DOHH2 (cell line): ENCODE measurements at regions not wholly inside any gene's neighbourhood (a gene's known extent, or its start where the extent isn't known, plus 50 kb on each side); places are given as distances from the start of the nearest gene placed in this dataset.

Experiments
- H3F3A ChIP-seq: fragments of 200-600 bp; sonication (generic), shearing (Covaris generic); 2 replicates; pipeline ENCODE4 v1.6.0; 2016; ENCODE audit warnings: antibody characterized with exemption, mild to moderate bottlenecking; ENCODE audit not compliant: control insufficient read depth, insufficient read depth
- H3K27ac ChIP-seq: fragments of 200-600 bp; sonication (generic); 2 replicates; pipeline ENCODE4 v1.5.1; 2014; ENCODE audit warnings: low read depth, mild to moderate bottlenecking, low read length, moderate library complexity
- H3K27me3 ChIP-seq: fragments of 200-600 bp; sonication (generic); 2 replicates; pipeline ENCODE4 v1.6.1; 2014; ENCODE audit warnings: mild to moderate bottlenecking, low read length, mixed read lengths; ENCODE audit not compliant: control insufficient read depth
- H3K36me3 ChIP-seq: fragments of 200-600 bp; sonication (generic); 2 replicates; pipeline ENCODE4 v1.6.1; 2014; ENCODE audit warnings: mild to moderate bottlenecking, low read length, moderate library complexity, mixed read lengths; ENCODE audit not compliant: control insufficient read depth
- H3K4me1 ChIP-seq: fragments of 200-600 bp; sonication (generic); 2 replicates; pipeline ENCODE4 v1.6.1; 2014; ENCODE audit warnings: mild to moderate bottlenecking, low read length, mixed read lengths; ENCODE audit not compliant: control insufficient read depth
- H3K4me2 ChIP-seq: fragments of 200-600 bp; sonication (generic); 2 replicates; pipeline ENCODE4 v1.6.0; 2014; ENCODE audit warnings: mild to moderate bottlenecking, low read length, moderate library complexity
- H3K4me3 ChIP-seq: fragments of 200-600 bp; sonication (generic); 2 replicates; pipeline ENCODE4 v1.5.1; 2014; ENCODE audit warnings: mild to moderate bottlenecking, low read length, mixed read lengths
- H3K79me2 ChIP-seq: fragments of 200-600 bp; sonication (generic); 2 replicates; pipeline ENCODE4 v1.6.1; 2014; ENCODE audit warnings: mild to moderate bottlenecking, low read length, mixed read lengths; ENCODE audit not compliant: control insufficient read depth
- H3K9me2 ChIP-seq: fragments of 200-600 bp; sonication (generic); replicated peaks from 2 replicates; pipeline ENCODE4 v1.6.1; 2014; ENCODE audit warnings: mild to moderate bottlenecking, low read length, mixed read lengths; ENCODE audit not compliant: control insufficient read depth
- H3K9me3 ChIP-seq: fragments of 200-600 bp; sonication (generic); 2 replicates; pipeline ENCODE4 v1.6.1; 2014; ENCODE audit warnings: antibody characterized with exemption, low read length, mixed read lengths; ENCODE audit not compliant: control insufficient read depth, insufficient read depth
- H4K20me1 ChIP-seq: fragments of 200-600 bp; sonication (generic); 2 replicates; pipeline ENCODE4 v1.6.0; 2014; ENCODE audit warnings: low read depth, mild to moderate bottlenecking, antibody characterized with exemption, low read length, moderate library complexity; ENCODE audit not compliant: control insufficient read depth, insufficient read depth
- EZH2phosphoT487 ChIP-seq: fragments of 200-600 bp; sonication (generic); IDR thresholded peaks from 2 replicates; pipeline ENCODE4 v1.6.1; 2017; ENCODE audit warnings: borderline replicate concordance, mild to moderate bottlenecking, antibody characterized with exemption, low read length, moderate library complexity, mixed read lengths
- TF ChIP-seq, protein P1 (sequence below): fragments of 200-600 bp; sonication (generic); IDR thresholded peaks from one replicate; pipeline ENCODE4 v1.5.1; 2014; ENCODE audit warnings: antibody characterized with exemption, mild to moderate bottlenecking, low read depth, low read length; ENCODE audit not compliant: poor library complexity, severe bottlenecking

DNA sequence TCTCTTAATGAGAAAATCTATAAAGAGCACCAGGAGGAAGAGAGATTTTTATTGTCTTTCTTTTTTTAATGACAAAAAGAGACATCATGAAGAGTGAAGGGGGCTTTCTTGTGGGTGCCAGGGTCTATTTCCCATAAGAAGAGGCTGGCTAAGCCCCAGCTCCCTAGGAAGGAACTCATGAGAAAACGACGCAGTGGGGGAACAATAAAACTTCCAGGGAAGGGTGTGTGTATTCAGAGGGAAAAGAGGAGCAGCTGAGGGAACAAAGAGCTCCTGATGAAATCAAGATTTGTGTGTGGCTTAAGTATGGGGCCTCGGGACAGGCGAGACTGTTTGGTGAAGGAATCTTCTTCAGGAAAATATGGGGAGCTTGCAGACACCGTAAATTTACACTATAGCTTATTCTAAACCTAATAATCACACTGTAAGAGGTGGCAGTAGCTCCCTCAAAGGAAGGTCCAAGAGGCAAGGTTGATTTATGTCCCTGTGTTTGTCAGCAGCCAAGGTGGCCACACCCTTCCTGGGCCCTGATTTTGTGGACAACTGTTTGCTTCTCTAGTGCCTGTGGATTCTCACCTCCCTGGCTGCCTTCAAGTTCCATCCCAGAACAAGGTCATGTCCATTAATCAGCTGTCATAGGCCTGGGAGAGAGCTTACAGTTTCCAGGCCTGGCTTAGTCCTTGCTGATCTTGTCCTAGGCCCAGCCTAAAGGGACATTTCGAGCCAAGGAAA is 615.7 kb downstream of the INSC start:
- Histone ChIP-seq H3K79me2 (no peaks in the 10 kb centered on the region), H3K9me3 (no peaks in the 10 kb centered on the region), H3F3A (no peaks in the 10 kb centered on the region), H3K36me3 (no peaks in the 10 kb centered on the region), H4K20me1 (no peaks in the 10 kb centered on the region), H3K4me3 (no peak overlapping the region), H3K27ac (no peak overlapping the region), H3K9me2 (no peaks in the 10 kb centered on the region), H3K4me2 (no peak overlapping the region), H3K4me1 (no peaks in the 10 kb centered on the region), H3K27me3 (no peaks in the 10 kb centered on the region)
- TF ChIP-seq, protein P1, sequence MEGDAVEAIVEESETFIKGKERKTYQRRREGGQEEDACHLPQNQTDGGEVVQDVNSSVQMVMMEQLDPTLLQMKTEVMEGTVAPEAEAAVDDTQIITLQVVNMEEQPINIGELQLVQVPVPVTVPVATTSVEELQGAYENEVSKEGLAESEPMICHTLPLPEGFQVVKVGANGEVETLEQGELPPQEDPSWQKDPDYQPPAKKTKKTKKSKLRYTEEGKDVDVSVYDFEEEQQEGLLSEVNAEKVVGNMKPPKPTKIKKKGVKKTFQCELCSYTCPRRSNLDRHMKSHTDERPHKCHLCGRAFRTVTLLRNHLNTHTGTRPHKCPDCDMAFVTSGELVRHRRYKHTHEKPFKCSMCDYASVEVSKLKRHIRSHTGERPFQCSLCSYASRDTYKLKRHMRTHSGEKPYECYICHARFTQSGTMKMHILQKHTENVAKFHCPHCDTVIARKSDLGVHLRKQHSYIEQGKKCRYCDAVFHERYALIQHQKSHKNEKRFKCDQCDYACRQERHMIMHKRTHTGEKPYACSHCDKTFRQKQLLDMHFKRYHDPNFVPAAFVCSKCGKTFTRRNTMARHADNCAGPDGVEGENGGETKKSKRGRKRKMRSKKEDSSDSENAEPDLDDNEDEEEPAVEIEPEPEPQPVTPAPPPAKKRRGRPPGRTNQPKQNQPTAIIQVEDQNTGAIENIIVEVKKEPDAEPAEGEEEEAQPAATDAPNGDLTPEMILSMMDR, result no peak
- TF ChIP-seq EZH2phosphoT487, result no peak

DNA sequence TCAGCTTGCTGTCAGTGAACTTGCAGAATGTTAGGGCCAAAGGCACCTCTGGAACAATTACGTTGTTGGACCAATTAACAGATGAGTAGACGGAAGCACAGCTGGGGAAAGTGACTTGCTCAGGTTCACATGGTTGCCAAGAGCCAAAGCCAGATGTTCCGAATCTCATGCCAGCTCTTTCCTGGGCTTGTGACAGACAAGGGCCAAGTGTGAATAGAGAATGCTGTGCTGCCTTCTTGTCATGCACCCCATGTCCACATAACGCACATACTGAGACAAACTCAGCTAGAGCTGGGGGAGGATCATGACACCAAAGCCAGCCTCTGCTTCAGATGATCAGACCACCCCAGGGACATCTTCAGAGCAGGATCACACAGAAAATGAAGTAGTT is 616.3 kb downstream of the INSC start:
- no peaks in the 10 kb centered on the region for H3K9me2 ChIP-seq
- no peaks in the 10 kb centered on the region for H3K36me3 ChIP-seq
- H3K4me1 ChIP-seq, result no peaks in the 10 kb centered on the region
- no peaks in the 10 kb centered on the region for H3F3A ChIP-seq
- no peak for TF ChIP-seq EZH2phosphoT487
- TF ChIP-seq, protein P1, result no peak
- H3K4me3 ChIP-seq, result no peak overlapping the region
- H4K20me1 ChIP-seq, result no peaks in the 10 kb centered on the region
- no peaks in the 10 kb centered on the region for H3K9me3 ChIP-seq
- no peak overlapping the region for H3K4me2 ChIP-seq
- H3K27me3 ChIP-seq, result no peaks in the 10 kb centered on the region
- no peak overlapping the region for H3K27ac ChIP-seq
- H3K79me2 ChIP-seq, result no peaks in the 10 kb centered on the region

DNA sequence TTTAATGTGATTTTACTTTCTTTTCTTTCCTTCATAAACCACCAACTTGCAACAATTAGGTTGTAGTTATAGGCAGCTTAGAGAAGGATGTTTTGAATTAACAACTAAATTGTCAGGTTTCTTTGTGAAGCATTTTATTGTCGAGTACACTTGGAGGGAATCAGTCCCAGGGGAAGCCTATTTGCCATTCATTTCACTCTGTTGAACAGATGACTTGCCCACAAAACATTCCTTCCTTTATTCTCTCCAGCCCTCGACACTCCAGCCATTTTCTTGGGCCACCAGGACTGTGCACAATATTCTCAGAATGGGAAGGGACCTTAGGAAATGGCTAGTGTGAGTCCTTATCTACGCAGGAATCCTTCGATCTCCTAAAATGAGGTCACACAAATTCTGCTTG is 620.6 kb downstream of the SOX6 start:
- Histone ChIP-seq H3K9me2 (no peaks in the 10 kb centered on the region), H3K4me2 (no peak overlapping the region), H3K4me3 (no peak overlapping the region), H3K27ac (no peak overlapping the region), H3F3A (no peaks in the 10 kb centered on the region), H3K9me3 (no peaks in the 10 kb centered on the region), H3K79me2 (no peaks in the 10 kb centered on the region), H3K4me1 (no peaks in the 10 kb centered on the region), H3K36me3 (no peaks in the 10 kb centered on the region), H3K27me3 (no peaks in the 10 kb centered on the region), H4K20me1 (no peaks in the 10 kb centered on the region)
- no peak for TF ChIP-seq EZH2phosphoT487
- TF ChIP-seq, protein P1, result no peak
